ENCODE measurements at regions not wholly inside any gene's neighbourhood (a gene's known extent, or its start where the extent isn't known, plus 50 kb on each side); places are given as distances from the start of the nearest gene placed in this dataset.

GRCh38 chr5:30458681-30459080, 734.8 kb upstream of the CDH6 start:
- TF ChIP-seq, protein P1, sequence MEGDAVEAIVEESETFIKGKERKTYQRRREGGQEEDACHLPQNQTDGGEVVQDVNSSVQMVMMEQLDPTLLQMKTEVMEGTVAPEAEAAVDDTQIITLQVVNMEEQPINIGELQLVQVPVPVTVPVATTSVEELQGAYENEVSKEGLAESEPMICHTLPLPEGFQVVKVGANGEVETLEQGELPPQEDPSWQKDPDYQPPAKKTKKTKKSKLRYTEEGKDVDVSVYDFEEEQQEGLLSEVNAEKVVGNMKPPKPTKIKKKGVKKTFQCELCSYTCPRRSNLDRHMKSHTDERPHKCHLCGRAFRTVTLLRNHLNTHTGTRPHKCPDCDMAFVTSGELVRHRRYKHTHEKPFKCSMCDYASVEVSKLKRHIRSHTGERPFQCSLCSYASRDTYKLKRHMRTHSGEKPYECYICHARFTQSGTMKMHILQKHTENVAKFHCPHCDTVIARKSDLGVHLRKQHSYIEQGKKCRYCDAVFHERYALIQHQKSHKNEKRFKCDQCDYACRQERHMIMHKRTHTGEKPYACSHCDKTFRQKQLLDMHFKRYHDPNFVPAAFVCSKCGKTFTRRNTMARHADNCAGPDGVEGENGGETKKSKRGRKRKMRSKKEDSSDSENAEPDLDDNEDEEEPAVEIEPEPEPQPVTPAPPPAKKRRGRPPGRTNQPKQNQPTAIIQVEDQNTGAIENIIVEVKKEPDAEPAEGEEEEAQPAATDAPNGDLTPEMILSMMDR (IDR thresholded peaks at IDR 0.05; ENCODE audit: extremely low read depth in 1 of 2, insufficient read depth in 1 of 2, low read depth in 1 of 2, low read length in 2 of 2), result no peak
- no peak for TF ChIP-seq EZH2 (IDR thresholded peaks at IDR 0.05; ENCODE audit: borderline replicate concordance, low read depth, low read length, severe bottlenecking)
- TF ChIP-seq JUN (IDR thresholded peaks at IDR 0.05; ENCODE audit: borderline replicate concordance, insufficient read depth, insufficient read length, low read depth), result no peak
- no peak for TF ChIP-seq POLR2AphosphoS5 (IDR thresholded peaks at IDR 0.05; ENCODE audit: insufficient read depth, low read depth, low read length)
- TF ChIP-seq POLR2A (IDR thresholded peaks at IDR 0.05; ENCODE audit: low read depth, low read length), result no peak

Data from endothelial cell of umbilical vein (primary cell).